Skeletal muscle cell (primary cell): ENCODE measurements at regions not wholly inside any gene's neighbourhood (a gene's known extent, or its start where the extent isn't known, plus 50 kb on each side); places are given as distances from the start of the nearest gene placed in this dataset.

Source experiments
- DNase-seq: peaks from one replicate; pipeline ENCODE4 v3.0.0-alpha.2; 2010; ENCODE audit warnings: low read depth
- H3K4me3 ChIP-seq: 2 replicates; pipeline ENCODE4 v1.5.1; 2011; ENCODE audit warnings: low read depth, mild to moderate bottlenecking, control low read depth, low read length, moderate library complexity

DNA sequence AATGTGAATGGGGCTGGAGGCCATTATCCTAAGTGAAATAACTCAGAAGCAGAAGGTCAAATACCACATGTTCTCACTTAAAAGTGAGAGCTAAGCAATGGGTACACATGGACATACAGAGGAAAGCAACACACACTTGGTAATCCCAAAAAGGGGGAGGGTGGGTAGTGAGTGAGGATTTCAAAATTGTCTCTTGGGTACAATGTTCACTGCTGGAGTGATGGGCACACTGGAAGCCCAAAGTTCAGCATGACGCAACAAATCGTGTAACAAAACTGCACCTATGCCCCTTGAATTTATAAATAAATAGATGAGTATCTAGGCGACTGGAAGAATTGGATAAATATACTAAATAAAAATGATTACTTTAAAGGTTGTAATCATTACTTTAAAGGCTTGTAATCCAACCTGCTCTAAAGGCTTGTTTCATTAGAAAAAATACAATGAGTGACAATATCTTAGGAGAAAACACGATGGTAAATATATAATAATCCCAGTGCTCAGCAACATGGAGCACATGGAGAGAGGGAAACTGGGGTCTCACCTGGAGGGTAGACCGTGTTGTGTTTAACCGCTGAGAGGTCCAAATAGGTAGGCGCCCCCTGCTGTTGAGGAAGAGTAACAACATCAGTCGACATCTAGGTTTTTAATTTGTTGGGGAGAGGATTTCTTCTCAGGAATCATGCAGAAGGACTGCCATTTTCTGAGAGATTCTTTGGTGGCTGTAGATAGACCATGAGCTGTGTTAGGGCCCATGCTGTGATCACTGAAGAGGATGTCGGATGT, 78.5 kb upstream of the ROBO1 start:
- DNase-seq = no peak
- no peak overlapping the region for H3K4me3 ChIP-seq

GRCh38 chr3:79845546-79845945, 77.7 kb upstream of the ROBO1 start:
- DNase-seq = no peak

DNA sequence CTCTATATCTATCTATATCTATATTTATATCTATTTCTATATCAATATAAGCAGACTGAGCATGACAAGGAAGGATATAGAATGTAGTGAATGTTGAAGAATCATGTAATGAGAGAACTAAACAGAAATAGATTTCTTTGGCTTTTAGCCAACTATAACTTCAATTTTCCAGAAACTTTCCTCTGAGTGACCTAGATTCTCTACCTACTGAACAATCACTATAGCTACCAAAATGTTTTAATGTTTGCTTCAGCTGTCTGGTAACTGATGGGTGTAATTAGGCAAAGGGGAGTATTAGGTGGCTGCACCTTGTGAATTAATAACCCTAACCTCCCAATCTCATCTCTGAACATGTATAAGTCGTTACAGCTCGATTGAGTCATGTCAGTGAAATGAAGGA, 76.4 kb upstream of the ROBO1 start:
- DNase-seq = no peak
- no peak overlapping the region for H3K4me3 ChIP-seq

More at GRCh38 chr3:79845546-79845945, 77.7 kb upstream of the ROBO1 start:
- H3K4me3 ChIP-seq = no peak overlapping the region

GRCh38 chr3:79843180-79843579, 75.4 kb upstream of the ROBO1 start:
- DNase-seq = no peak

DNA sequence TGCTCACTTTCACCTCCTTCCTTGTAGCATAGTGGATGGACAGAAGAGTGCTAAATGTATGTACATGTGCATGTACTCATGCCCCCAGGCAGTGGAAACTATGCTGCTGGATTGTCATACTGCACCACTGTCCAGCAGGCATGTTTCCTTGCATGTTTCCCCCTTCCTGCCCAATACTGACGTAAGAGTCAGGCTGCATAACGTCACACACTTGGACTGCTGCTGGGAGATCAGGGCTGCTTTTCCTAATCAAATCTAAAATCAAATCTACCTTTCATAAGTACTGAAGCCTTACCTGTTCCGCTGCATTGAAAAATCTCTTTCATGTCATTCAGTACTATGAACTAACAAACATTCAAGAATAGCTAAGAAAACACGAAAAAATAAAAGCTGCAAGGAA, 67.9 kb upstream of the ROBO1 start:
- H3K4me3 ChIP-seq = no peak overlapping the region

More at GRCh38 chr3:79843180-79843579, 75.4 kb upstream of the ROBO1 start:
- no peak overlapping the region for H3K4me3 ChIP-seq

GRCh38 chr3:79824166-79824565, 56.4 kb upstream of the ROBO1 start:
- no peak overlapping the region for H3K4me3 ChIP-seq
- DNase-seq = no peak

More for the DNA sequence above, 67.9 kb upstream of the ROBO1 start:
- DNase-seq = no peak

DNA sequence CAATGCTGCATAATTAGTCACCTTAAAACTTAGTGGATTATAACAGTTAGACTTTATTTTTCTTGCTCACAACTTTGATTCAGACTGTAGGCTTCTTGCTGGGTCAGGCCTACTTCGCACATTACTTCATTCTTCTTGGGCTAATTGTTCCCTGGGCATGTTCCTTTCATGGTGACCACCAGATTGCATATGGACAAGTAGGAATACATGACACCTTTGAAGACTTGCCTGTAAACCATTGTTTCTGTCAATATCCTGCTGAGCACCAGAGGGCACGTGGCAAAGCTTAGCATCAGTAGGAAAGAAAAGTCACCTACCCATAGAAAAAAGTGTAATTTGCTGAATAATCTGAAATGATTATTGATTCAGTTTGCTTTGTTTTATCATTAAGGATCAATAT, 54.3 kb upstream of the ROBO1 start:
- no peak overlapping the region for H3K4me3 ChIP-seq
- no peak for DNase-seq

GRCh38 chr3:79820089-79820488, 52.3 kb upstream of the ROBO1 start:
- DNase-seq = no peak
- no peak overlapping the region for H3K4me3 ChIP-seq

DNA sequence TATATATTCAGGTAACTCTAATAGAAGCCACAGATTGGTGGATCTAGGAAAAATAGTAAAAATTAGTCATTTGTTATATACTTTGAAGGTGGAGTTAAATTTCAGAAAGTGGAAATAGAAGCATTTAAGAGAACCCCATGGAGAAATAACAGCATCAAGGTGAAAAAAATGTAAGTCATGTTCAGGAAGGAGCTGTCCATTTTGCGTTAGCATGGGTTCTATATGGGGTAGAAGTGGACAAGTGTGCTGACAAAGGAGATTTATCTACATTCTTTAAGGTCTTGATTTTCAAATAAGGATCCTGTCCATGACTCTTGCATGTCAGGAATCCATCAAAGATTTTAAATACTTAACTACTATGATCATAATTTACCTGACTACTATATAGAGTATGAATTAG, 50.2 kb upstream of the ROBO1 start:
- no peak for DNase-seq
- no peak overlapping the region for H3K4me3 ChIP-seq
